ENCODE measurements at regions not wholly inside any gene's neighbourhood (a gene's known extent, or its start where the extent isn't known, plus 50 kb on each side); places are given as distances from the start of the nearest gene placed in this dataset.

GRCh38 chr4:181757098-181757497 is 486.1 kb upstream of the TENM3 start:
- H3K4me3 ChIP-seq (replicated peaks; ENCODE audit: low read depth, low read length), result no peak overlapping the region
- DNase-seq (ENCODE audit: low read depth), result no peak
- no peak for TF ChIP-seq CTCF (IDR thresholded peaks at IDR 0.05; ENCODE audit: low read length, missing control alignments)

- H3K4me3 ChIP-seq (replicated peaks; ENCODE audit: low read depth, low read length), result no peak overlapping the region
- no peak for TF ChIP-seq CTCF (IDR thresholded peaks at IDR 0.05; ENCODE audit: low read length, missing control alignments)
- no peak for DNase-seq (ENCODE audit: low read depth)
Measured at GRCh38 chr4:181757910-181758660, 485.1 kb upstream of the TENM3 start.

GRCh38 chr4:181760560-181760959 is 482.6 kb upstream of the TENM3 start:
- TF ChIP-seq CTCF (IDR thresholded peaks at IDR 0.05; ENCODE audit: low read length, missing control alignments), result no peak
- DNase-seq (ENCODE audit: low read depth), result no peak
- no peak overlapping the region for H3K4me3 ChIP-seq (replicated peaks; ENCODE audit: low read depth, low read length)

- H3K4me3 ChIP-seq (replicated peaks; ENCODE audit: low read depth, low read length), result no peak overlapping the region
- peak; percentile 24 for DNase-seq (ENCODE audit: low read depth)
- no peak for TF ChIP-seq CTCF (IDR thresholded peaks at IDR 0.05; ENCODE audit: low read length, missing control alignments)
Measured at GRCh38 chr4:181761156-181761555, 482.0 kb upstream of the TENM3 start.

- no peak overlapping the region for H3K4me3 ChIP-seq (replicated peaks; ENCODE audit: low read depth, low read length)
- TF ChIP-seq CTCF (IDR thresholded peaks at IDR 0.05; ENCODE audit: low read length, missing control alignments), result no peak
- no peak for DNase-seq (ENCODE audit: low read depth)
Measured at GRCh38 chr4:181766061-181766548, 477.1 kb upstream of the TENM3 start.

GRCh38 chr4:181770971-181771370 is 472.2 kb upstream of the TENM3 start:
- no peak for TF ChIP-seq CTCF (IDR thresholded peaks at IDR 0.05; ENCODE audit: low read length, missing control alignments)
- no peak overlapping the region for H3K4me3 ChIP-seq (replicated peaks; ENCODE audit: low read depth, low read length)
- no peak for DNase-seq (ENCODE audit: low read depth)

- no peak for DNase-seq (ENCODE audit: low read depth)
- TF ChIP-seq CTCF (IDR thresholded peaks at IDR 0.05; ENCODE audit: low read length, missing control alignments), result no peak
- no peak overlapping the region for H3K4me3 ChIP-seq (replicated peaks; ENCODE audit: low read depth, low read length)
Measured at GRCh38 chr4:181775298-181775697, 467.9 kb upstream of the TENM3 start.
